Upper lobe of left lung (tissue), 4 donors: ENCODE measurements at regions not wholly inside any gene's neighbourhood (a gene's known extent, or its start where the extent isn't known, plus 50 kb on each side); places are given as distances from the start of the nearest gene placed in this dataset.

Experiments used
- CTCF ChIP-seq, 6 experiments: fragments of 450-650 bp in 4 of 6; fragments of 200-600 bp in 2 of 6; sonication (generic) in 2 of 6; IDR thresholded peaks; one replicate each; pipeline ENCODE4 v1.5.1; 2016 to 2019; ENCODE audit warnings: antibody characterized with exemption in 6 of 6
- EP300 ChIP-seq, 4 donors: sonication (generic); formaldehyde crosslinking; IDR thresholded peaks; one replicate each; pipeline ENCODE4 v1.5.1; 2017; ENCODE audit warnings: antibody characterized with exemption in 4 of 4, control low read depth in 2 of 4
- POLR2A ChIP-seq, 4 donors: fragments of 450-650 bp; IDR thresholded peaks; one replicate each; pipeline ENCODE4 v1.5.1; 2016 to 2017; ENCODE audit warnings: antibody characterized with exemption in 4 of 4, mild to moderate bottlenecking in 2 of 4
- POLR2AphosphoS5 ChIP-seq, 2 donors: sonication (generic); formaldehyde crosslinking; IDR thresholded peaks; one replicate each; pipeline ENCODE4 v1.5.1; 2017; ENCODE audit warnings: antibody characterized with exemption in 2 of 2

DNA sequence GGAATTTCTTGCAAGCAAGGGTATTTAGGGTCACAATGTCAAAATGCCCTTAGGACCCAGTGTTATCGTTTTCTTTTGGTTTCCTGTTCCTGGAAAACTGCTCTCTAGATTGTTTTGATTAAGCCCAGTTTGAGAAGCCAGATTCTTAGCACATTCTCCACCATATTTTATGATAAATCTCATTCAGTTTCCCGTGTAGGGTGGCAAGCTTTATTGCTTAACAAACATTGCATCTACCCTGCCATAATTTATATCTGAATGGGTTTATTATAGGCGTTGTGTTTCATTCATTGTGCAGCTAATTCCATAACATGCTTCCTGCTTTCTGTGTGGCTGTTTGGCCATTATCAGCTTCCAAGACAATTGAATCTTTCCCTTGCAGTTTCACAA lies 389.1 kb upstream of the DYNLRB2 start:
- TF ChIP-seq POLR2A (IDR thresholded peaks at IDR 0.05) (no peak), CTCF (IDR thresholded peaks at IDR 0.05) (no peak), POLR2AphosphoS5 (IDR thresholded peaks at IDR 0.05) (no peak), EP300 (IDR thresholded peaks at IDR 0.05) (no peak)
